ENCODE measurements at regions not wholly inside any gene's neighbourhood (a gene's known extent, or its start where the extent isn't known, plus 50 kb on each side); places are given as distances from the start of the nearest gene placed in this dataset.

DNA sequence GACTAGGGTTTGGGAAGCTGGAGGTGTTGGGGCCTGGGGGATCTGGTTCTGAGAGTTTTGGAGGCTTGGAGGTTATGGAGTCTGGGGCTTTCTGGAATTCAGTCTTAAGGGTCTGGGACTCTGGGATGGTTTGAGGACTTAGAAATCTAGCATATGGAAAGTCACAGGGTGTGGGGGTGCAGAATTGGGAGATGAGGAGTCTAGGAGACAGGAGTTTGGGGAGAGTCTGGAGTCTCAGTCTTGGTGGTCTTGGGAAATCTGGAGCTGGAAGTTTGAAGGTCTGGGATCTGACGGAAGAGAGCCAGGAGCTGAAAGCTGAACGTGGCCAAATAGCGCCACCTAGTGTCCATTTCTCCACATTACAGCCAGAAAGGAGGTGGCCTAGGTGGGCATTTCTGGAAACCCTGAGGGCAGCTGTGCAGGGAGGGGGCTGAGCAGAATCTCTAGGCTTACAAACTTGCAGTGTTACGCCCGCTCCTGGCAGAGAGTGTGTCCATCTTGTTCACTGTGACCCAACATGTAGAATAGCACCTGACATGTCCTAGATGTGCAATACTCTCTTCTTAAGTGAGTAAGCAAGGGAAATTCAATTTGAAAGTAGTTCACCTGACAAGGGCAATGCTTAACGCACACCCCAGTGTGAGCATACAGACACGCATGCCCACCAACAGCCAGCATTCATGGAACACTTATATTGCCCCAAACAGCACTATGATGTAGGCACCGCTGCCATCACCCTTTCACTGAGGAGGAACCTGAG is 204.8 kb downstream of the TFCP2L1 start:
- DNase-seq (ENCODE audit: low spot score) = peak; percentile 67
- in situ Hi-C loops (cut with MboI; ENCODE audit: low sequenced_read_pairs, unreplicated experiment) = no loop called here
- TF ChIP-seq, protein P1, sequence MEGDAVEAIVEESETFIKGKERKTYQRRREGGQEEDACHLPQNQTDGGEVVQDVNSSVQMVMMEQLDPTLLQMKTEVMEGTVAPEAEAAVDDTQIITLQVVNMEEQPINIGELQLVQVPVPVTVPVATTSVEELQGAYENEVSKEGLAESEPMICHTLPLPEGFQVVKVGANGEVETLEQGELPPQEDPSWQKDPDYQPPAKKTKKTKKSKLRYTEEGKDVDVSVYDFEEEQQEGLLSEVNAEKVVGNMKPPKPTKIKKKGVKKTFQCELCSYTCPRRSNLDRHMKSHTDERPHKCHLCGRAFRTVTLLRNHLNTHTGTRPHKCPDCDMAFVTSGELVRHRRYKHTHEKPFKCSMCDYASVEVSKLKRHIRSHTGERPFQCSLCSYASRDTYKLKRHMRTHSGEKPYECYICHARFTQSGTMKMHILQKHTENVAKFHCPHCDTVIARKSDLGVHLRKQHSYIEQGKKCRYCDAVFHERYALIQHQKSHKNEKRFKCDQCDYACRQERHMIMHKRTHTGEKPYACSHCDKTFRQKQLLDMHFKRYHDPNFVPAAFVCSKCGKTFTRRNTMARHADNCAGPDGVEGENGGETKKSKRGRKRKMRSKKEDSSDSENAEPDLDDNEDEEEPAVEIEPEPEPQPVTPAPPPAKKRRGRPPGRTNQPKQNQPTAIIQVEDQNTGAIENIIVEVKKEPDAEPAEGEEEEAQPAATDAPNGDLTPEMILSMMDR (IDR thresholded peaks at IDR 0.05; ENCODE audit: borderline replicate concordance, control extremely low read depth, extremely low read depth, insufficient read depth, missing control alignments) = peak; percentile 90

DNA sequence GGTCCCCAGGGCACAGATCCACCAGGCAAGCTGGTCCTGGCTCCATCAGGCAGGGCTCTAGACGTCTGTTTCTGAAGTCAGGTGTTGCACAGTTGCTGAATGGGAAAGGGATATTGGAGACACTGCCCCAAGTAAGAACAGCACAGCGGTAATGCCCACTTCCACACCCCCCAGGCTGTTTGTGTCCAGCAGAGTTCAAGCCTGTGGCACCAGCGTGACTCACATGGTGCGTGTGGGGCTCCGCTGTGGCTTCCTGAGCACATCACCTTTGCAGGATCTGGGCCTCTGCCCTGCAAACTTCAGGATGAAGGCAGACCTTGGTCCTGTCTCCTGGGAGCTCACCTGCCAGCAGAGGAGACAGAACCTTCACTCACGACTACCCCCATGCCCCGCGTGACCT is 203.3 kb downstream of the TFCP2L1 start:
- TF ChIP-seq, protein P1 (IDR thresholded peaks at IDR 0.05; ENCODE audit: borderline replicate concordance, control extremely low read depth, extremely low read depth, insufficient read depth, missing control alignments) = no peak
- in situ Hi-C loops (cut with MboI; ENCODE audit: low sequenced_read_pairs, unreplicated experiment) = no loop called here
- no peak for DNase-seq (ENCODE audit: low spot score)

DNA sequence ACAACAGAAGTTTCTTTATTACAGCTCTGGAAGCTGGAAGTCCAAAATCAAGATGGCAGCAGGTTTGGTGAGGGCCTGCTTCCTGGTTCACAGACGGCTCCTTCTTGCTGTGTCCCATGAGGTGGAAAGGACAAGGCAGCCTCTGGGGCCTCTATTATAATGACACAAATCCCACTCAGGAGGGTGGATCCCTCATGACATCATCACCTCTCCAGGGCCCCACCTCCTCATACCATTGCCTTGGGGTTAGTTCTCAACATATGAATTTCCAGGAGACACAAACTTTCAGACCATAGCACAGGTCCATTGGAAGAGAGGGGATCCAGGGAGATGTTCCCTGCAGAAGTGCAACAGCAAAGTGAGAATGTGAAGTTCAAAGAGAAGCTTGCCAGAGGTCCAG is 202.8 kb downstream of the TFCP2L1 start:
- no peak for DNase-seq (ENCODE audit: low spot score)
- TF ChIP-seq, protein P1 (IDR thresholded peaks at IDR 0.05; ENCODE audit: borderline replicate concordance, control extremely low read depth, extremely low read depth, insufficient read depth, missing control alignments) = no peak
- in situ Hi-C loops (cut with MboI; ENCODE audit: low sequenced_read_pairs, unreplicated experiment) = no loop called here

DNA sequence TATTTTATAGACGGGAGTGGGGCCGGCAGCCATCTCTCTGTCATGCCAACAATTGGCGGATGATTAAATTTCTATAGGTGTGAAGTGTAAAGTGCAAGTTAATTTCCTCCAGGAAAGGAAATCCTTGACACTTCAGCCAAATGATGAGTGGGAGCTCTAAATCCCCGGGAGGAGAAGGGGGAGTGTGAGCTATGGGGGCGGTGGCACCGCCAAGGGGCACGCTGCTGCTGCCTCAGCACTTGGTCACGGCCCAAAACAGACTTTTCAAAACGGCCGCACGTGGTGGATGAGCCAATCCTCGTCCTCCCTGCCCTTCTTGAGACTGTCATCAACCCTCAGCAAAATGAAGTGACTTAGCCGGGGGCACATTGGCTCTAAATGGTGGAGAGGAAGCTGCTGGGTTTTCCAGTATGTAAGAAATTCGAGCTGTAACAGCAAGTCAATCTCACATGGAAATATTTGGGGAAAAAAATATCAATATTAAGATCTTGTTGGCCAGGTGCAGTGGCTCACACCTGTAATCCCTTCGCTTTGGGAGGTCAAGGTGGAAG is 200.8 kb downstream of the TFCP2L1 start:
- in situ Hi-C loops (cut with MboI; ENCODE audit: low sequenced_read_pairs, unreplicated experiment) = no loop called here
- no peak for DNase-seq (ENCODE audit: low spot score)
- TF ChIP-seq, protein P1 (IDR thresholded peaks at IDR 0.05; ENCODE audit: borderline replicate concordance, control extremely low read depth, extremely low read depth, insufficient read depth, missing control alignments) = no peak

DNA sequence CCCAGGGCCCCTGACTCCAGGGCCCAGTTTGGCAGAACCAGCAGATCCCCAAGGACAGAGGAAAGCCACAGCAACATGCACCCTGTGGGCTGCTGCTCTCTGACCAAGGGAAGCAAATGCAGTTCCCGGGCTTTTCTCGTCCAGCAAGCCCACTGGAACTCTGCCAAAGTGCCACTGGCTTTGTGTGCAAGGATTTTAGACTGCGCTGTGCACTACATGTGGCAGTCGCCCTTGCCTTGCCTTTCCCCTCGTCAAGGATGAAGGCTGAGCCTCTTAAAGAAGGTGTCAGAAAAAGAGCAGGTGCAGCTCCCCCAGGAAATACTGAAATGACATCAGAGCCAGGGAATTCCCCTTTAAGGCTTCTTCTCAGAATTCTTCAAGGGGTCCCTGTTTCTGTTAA is 199.2 kb downstream of the TFCP2L1 start:
- in situ Hi-C loops (cut with MboI; ENCODE audit: low sequenced_read_pairs, unreplicated experiment) = no loop called here
- no peak for DNase-seq (ENCODE audit: low spot score)
- TF ChIP-seq, protein P1 (IDR thresholded peaks at IDR 0.05; ENCODE audit: borderline replicate concordance, control extremely low read depth, extremely low read depth, insufficient read depth, missing control alignments) = no peak

DNA sequence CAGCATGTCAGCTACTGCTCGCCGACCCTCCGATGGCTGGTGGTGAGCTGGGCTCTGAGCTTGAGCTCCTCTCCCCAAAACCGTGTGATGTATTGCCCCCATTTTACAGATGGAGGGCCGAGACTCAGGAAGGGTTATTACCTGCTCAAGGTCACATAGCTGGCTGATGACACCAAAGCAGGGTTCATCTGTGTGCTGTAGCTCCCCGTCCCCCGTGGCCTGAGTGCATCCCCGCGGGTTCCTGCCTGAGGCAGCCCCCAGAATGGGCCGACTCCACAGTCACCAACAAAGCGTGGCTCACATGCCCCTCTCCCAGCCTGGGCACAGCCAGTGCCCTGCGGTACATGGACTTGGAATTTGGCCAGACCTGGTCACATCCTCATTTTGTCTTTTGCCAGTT is 198.6 kb downstream of the TFCP2L1 start:
- TF ChIP-seq, protein P1 (IDR thresholded peaks at IDR 0.05; ENCODE audit: borderline replicate concordance, control extremely low read depth, extremely low read depth, insufficient read depth, missing control alignments) = no peak
- DNase-seq (ENCODE audit: low spot score) = no peak
- in situ Hi-C loops (cut with MboI; ENCODE audit: low sequenced_read_pairs, unreplicated experiment) = no loop called here
